HEK293T (cell line): ENCODE measurements at regions not wholly inside any gene's neighbourhood (a gene's known extent, or its start where the extent isn't known, plus 50 kb on each side); places are given as distances from the start of the nearest gene placed in this dataset.

Experiments used
- ELF4 ChIP-seq: fragments of 450-650 bp; IDR thresholded peaks from 2 replicates; pipeline ENCODE4 v1.6.1; 2017; ENCODE audit warnings: antibody characterized with exemption
- FOXK2 ChIP-seq: fragments of 450-650 bp; IDR thresholded peaks from 2 replicates; pipeline ENCODE4 v1.6.1; 2016; ENCODE audit warnings: mild to moderate bottlenecking
- L3MBTL2 ChIP-seq: fragments of 450-650 bp; conservative IDR thresholded peaks from 2 replicates; pipeline ENCODE4 v1.6.1; 2016; ENCODE audit warnings: mild to moderate bottlenecking
- SUZ12 ChIP-seq: fragments of 450-650 bp; IDR thresholded peaks from 2 replicates; pipeline ENCODE4 v1.6.1; 2016; ENCODE audit warnings: mild to moderate bottlenecking
- TARDBP ChIP-seq: fragments of 450-650 bp; IDR thresholded peaks from 2 replicates; pipeline ENCODE4 v1.6.1; 2016
- ZNF384 ChIP-seq: fragments of 450-650 bp; IDR thresholded peaks from 2 replicates; pipeline ENCODE4 v1.6.1; 2016
- TF ChIP-seq, protein P1 (sequence below): fragments of 450-650 bp; IDR thresholded peaks from 2 replicates; pipeline ENCODE4 v1.6.1; 2016

DNA sequence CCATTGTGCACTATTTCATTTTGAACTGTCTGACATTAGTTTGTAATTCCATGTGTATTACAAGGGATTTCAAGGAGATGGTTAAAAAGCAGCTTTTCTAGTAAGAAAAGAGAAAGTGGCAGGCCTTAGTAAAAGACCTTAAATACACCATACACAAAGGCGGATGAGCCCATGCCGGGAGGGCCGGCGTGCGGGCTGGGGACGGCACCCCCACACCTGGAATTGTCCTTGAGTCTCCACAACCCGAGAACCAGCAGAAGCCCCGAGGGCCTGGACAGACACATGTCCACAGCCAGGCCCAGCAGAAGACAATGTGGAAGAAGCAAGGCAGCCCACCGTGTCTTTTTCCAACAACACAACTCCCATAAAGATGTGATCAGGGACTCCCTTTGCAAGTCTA, 123.7 kb upstream of the TCERG1L start:
- TF ChIP-seq FOXK2 (no peak), ELF4 (no peak), ZNF384 (no peak), SUZ12 (no peak), TARDBP (no peak), L3MBTL2 (no peak)
- TF ChIP-seq, protein P1, sequence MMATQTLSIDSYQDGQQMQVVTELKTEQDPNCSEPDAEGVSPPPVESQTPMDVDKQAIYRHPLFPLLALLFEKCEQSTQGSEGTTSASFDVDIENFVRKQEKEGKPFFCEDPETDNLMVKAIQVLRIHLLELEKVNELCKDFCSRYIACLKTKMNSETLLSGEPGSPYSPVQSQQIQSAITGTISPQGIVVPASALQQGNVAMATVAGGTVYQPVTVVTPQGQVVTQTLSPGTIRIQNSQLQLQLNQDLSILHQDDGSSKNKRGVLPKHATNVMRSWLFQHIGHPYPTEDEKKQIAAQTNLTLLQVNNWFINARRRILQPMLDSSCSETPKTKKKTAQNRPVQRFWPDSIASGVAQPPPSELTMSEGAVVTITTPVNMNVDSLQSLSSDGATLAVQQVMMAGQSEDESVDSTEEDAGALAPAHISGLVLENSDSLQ, result no peak
